CD4-positive, alpha-beta T cell (primary cell): ENCODE measurements at regions not wholly inside any gene's neighbourhood (a gene's known extent, or its start where the extent isn't known, plus 50 kb on each side); places are given as distances from the start of the nearest gene placed in this dataset.

Experiments used
- ATAC-seq: fragments of 200-7000 bp; cut with Tn5 transposase; one replicate; pipeline ENCODE4 v1.10.0; 2022; ENCODE audit warnings: mild to moderate bottlenecking; ENCODE audit not compliant: poor library complexity
- CTCF ChIA-PET: fragments of 350-600 bp; sonication (Branson Sonifier 250); formaldehyde crosslinking; loops from one replicate; lab custom pipeline; 2021; ENCODE audit warnings: antibody characterized with exemption, inconsistent platforms; lab: Charles Lee
- POLR2A ChIA-PET: fragments of 350-600 bp; sonication (Branson Sonifier 250); formaldehyde crosslinking; loops from one replicate; lab custom pipeline; 2021; ENCODE audit warnings: antibody characterized with exemption, inconsistent platforms; lab: Charles Lee
- DNase-seq, 14 experiments: peaks; one replicate each; pipeline ENCODE4 v3.0.0-alpha.2; 2013 to 2020; ENCODE audit warnings: mixed read lengths in 2 of 14
- H3K27ac ChIP-seq, 2 donors: one replicate each; pipeline versions ENCODE4 v1.5.1 to v1.7.0; 2013; ENCODE audit warnings: low read length in 2 of 2, low read depth in 1 of 2, mild to moderate bottlenecking in 1 of 2
- H3K27me3 ChIP-seq, 2 experiments: 1 replicate in 1 of 2; 2 replicates in 1 of 2; pipeline versions ENCODE4 v1.6.1 to v1.7.0; 2013; ENCODE audit warnings: low read length in 2 of 2, control low read depth in 1 of 2, mild to moderate bottlenecking in 1 of 2, moderate library complexity in 1 of 2; ENCODE audit not compliant: insufficient read depth in 2 of 2, control insufficient read depth in 1 of 2
- H3K36me3 ChIP-seq: one replicate; pipeline ENCODE4 v1.6.1; 2013; ENCODE audit warnings: low read length, control low read depth; ENCODE audit not compliant: insufficient read depth
- H3K4me1 ChIP-seq: one replicate; pipeline ENCODE4 v1.6.1; 2013; ENCODE audit warnings: low read length, control low read depth; ENCODE audit not compliant: insufficient read depth
- H3K4me3 ChIP-seq: one replicate; pipeline ENCODE4 v1.5.1; 2013; ENCODE audit warnings: mild to moderate bottlenecking, low read length, moderate library complexity
- H3K9me3 ChIP-seq, 2 experiments: 1 replicate in 1 of 2; 2 replicates in 1 of 2; pipeline versions ENCODE4 v1.6.1 to v1.7.0; 2013; ENCODE audit warnings: low read length in 2 of 2, mild to moderate bottlenecking in 2 of 2, control low read depth in 1 of 2, moderate library complexity in 1 of 2; ENCODE audit not compliant: control insufficient read depth in 1 of 2, insufficient read depth in 1 of 2
- H3K27ac Mint-ChIP-seq: one replicate; pipeline ENCODE4 v1.8.0; 2020; ENCODE audit warnings: mixed read lengths
- H3K27me3 Mint-ChIP-seq: one replicate; pipeline ENCODE4 v1.8.0; 2021; ENCODE audit warnings: mixed read lengths
- H3K36me3 Mint-ChIP-seq: one replicate; pipeline ENCODE4 v1.8.0; 2021; ENCODE audit warnings: low read depth, mixed read lengths
- H3K4me1 Mint-ChIP-seq: one replicate; pipeline ENCODE4 v1.8.0; 2021; ENCODE audit warnings: low read depth, mixed read lengths
- H3K4me3 Mint-ChIP-seq: one replicate; pipeline ENCODE4 v1.8.0; 2020; ENCODE audit warnings: mild to moderate bottlenecking, mixed read lengths
- H3K9me3 Mint-ChIP-seq: one replicate; pipeline ENCODE4 v1.8.0; 2020; ENCODE audit warnings: mixed read lengths
- CTCF ChIP-seq: fragments of 200-600 bp; IDR thresholded peaks from one replicate; pipeline ENCODE4 v1.8.0; 2022; ENCODE audit warnings: antibody characterized with exemption, mild to moderate bottlenecking
- intact Hi-C, 2 experiments: fragments of 100-400 bp; cut with DNase I in 1 of 2; cut with micrococcal nuclease in 1 of 2; formaldehyde crosslinking; loops; one replicate each; pipeline versions ENCODE4 v1.15.1 to v1.9.0; 2023 to 2025; cut with DNase I, micrococcal nuclease

GRCh38 chr21:28308516-28308915, 684.2 kb downstream of the LTN1 start:
- no peak for DNase-seq
- no peak overlapping the region for H3K4me3 ChIP-seq
- no peak overlapping the region for H3K27ac ChIP-seq
- no peaks in the 10 kb centered on the region for H3K27me3 Mint-ChIP-seq
- H3K36me3 Mint-ChIP-seq = no peaks in the 10 kb centered on the region
- no peak for TF ChIP-seq CTCF
- no peaks in the 10 kb centered on the region for H3K4me1 ChIP-seq
- no peak for ATAC-seq
- H3K9me3 ChIP-seq = no peaks in the 10 kb centered on the region
- no peaks in the 10 kb centered on the region for H3K36me3 ChIP-seq
- intact Hi-C loops = no loop called here
- CTCF ChIA-PET = no interaction called here
- POLR2A ChIA-PET = no interaction called here
- no peaks in the 10 kb centered on the region for H3K4me1 Mint-ChIP-seq
- no peaks in the 10 kb centered on the region for H3K27me3 ChIP-seq
- no peak overlapping the region for H3K4me3 Mint-ChIP-seq
- H3K9me3 Mint-ChIP-seq = peaks cover 7% of the 10 kb centered on the region
- no peak overlapping the region for H3K27ac Mint-ChIP-seq

- ATAC-seq (no peak), DNase-seq (no peak)
- H3K36me3 Mint-ChIP-seq = no peaks in the 10 kb centered on the region
- H3K4me3 Mint-ChIP-seq = no peak overlapping the region
- H3K9me3 Mint-ChIP-seq = no peaks in the 10 kb centered on the region
- no peak overlapping the region for H3K27ac Mint-ChIP-seq
- ChIA-PET CTCF (no interaction called here), POLR2A (no interaction called here)
- no peak overlapping the region for H3K27ac ChIP-seq
- H3K4me3 ChIP-seq = no peak overlapping the region
- H3K4me1 ChIP-seq = no peaks in the 10 kb centered on the region
- TF ChIP-seq CTCF = no peak
- no peaks in the 10 kb centered on the region for H3K36me3 ChIP-seq
- H3K4me1 Mint-ChIP-seq = no peaks in the 10 kb centered on the region
- H3K27me3 Mint-ChIP-seq = no peaks in the 10 kb centered on the region
- intact Hi-C loops = no loop called here
- H3K9me3 ChIP-seq = no peaks in the 10 kb centered on the region
- no peaks in the 10 kb centered on the region for H3K27me3 ChIP-seq
Measured at GRCh38 chr21:28299946-28300345, 692.7 kb downstream of the LTN1 start.

- Histone ChIP-seq H3K4me1 (no peaks in the 10 kb centered on the region), H3K4me3 (no peak overlapping the region), H3K36me3 (no peaks in the 10 kb centered on the region), H3K27me3 (no peaks in the 10 kb centered on the region), H3K9me3 (no peaks in the 10 kb centered on the region), H3K27ac (no peak overlapping the region)
- no peaks in the 10 kb centered on the region for H3K27me3 Mint-ChIP-seq
- CTCF ChIA-PET = no interaction called here
- POLR2A ChIA-PET = no interaction called here
- H3K27ac Mint-ChIP-seq = no peak overlapping the region
- ATAC-seq (no peak), DNase-seq (no peak)
- no peaks in the 10 kb centered on the region for H3K4me1 Mint-ChIP-seq
- H3K36me3 Mint-ChIP-seq = no peaks in the 10 kb centered on the region
- H3K9me3 Mint-ChIP-seq = no peaks in the 10 kb centered on the region
- TF ChIP-seq CTCF = no peak
- H3K4me3 Mint-ChIP-seq = no peak overlapping the region
- intact Hi-C loops = no loop called here
Measured at GRCh38 chr21:28298251-28298672, 694.4 kb downstream of the LTN1 start.
